HG03097 (cell line): ENCODE measurements at regions not wholly inside any gene's neighbourhood (a gene's known extent, or its start where the extent isn't known, plus 50 kb on each side); places are given as distances from the start of the nearest gene placed in this dataset.

Source experiments
- ATAC-seq: cut with Tn5 transposase; IDR thresholded peaks from one replicate; pipeline ENCODE4 v1.9.1; 2021; ENCODE audit not compliant: unreplicated experiment, low FRiP score

- ATAC-seq, result no peak
Measured at GRCh38 chr10:43892062-43892770, 243.5 kb upstream of the ZNF32 start.

- ATAC-seq, result no peak
Measured at GRCh38 chr10:43891241-43891640, 242.6 kb upstream of the ZNF32 start.

- ATAC-seq, result no peak
Measured at GRCh38 chr10:43890124-43890523, 241.4 kb upstream of the ZNF32 start.

- no peak for ATAC-seq
Measured at GRCh38 chr10:43888586-43888985, 239.9 kb upstream of the ZNF32 start.

- ATAC-seq, result no peak
Measured at GRCh38 chr10:43885842-43886241, 237.2 kb upstream of the ZNF32 start.

GRCh38 chr10:43885252-43885651 is 236.6 kb upstream of the ZNF32 start:
- no peak for ATAC-seq

- ATAC-seq, result no peak
Measured at GRCh38 chr10:43884501-43885105, 235.9 kb upstream of the ZNF32 start.

GRCh38 chr10:43882711-43883110 is 234.0 kb upstream of the ZNF32 start:
- no peak for ATAC-seq

- ATAC-seq, result no peak
Measured at GRCh38 chr10:43881657-43882056, 233.0 kb upstream of the ZNF32 start.

GRCh38 chr10:43880160-43880559 is 231.5 kb upstream of the ZNF32 start:
- no peak for ATAC-seq

GRCh38 chr10:43879742-43880141 is 231.1 kb upstream of the ZNF32 start:
- no peak for ATAC-seq

- ATAC-seq, result no peak
Measured at GRCh38 chr10:43879162-43879561, 230.5 kb upstream of the ZNF32 start.

- ATAC-seq, result no peak
Measured at GRCh38 chr10:43878386-43878785, 229.7 kb upstream of the ZNF32 start.

GRCh38 chr10:43876976-43877375 is 228.3 kb upstream of the ZNF32 start:
- ATAC-seq, result no peak

GRCh38 chr10:43874984-43875383 is 226.3 kb upstream of the ZNF32 start:
- no peak for ATAC-seq

GRCh38 chr10:43873717-43874116 is 225.0 kb upstream of the ZNF32 start:
- ATAC-seq, result no peak

- ATAC-seq, result no peak
Measured at GRCh38 chr10:43872644-43873043, 224.0 kb upstream of the ZNF32 start.

GRCh38 chr10:43871545-43871944 is 222.9 kb upstream of the ZNF32 start:
- ATAC-seq, result no peak

- no peak for ATAC-seq
Measured at GRCh38 chr10:43870968-43871439, 222.3 kb upstream of the ZNF32 start.

GRCh38 chr10:43869669-43870322 is 221.1 kb upstream of the ZNF32 start:
- no peak for ATAC-seq

- no peak for ATAC-seq
Measured at GRCh38 chr10:43868952-43869351, 220.3 kb upstream of the ZNF32 start.
